GM23338 (cell line): ENCODE measurements at regions not wholly inside any gene's neighbourhood (a gene's known extent, or its start where the extent isn't known, plus 50 kb on each side); places are given as distances from the start of the nearest gene placed in this dataset.

Experiments used
- REST ChIP-seq: IDR thresholded peaks from one replicate; pipeline ENCODE4 v1.6.1; 2018; ENCODE audit warnings: antibody characterized with exemption; ENCODE audit not compliant: unreplicated experiment
- TF ChIP-seq, protein P1 (sequence below): fragments of 250-450 bp; sonication (Bioruptor Pico); IDR thresholded peaks from 2 replicates; pipeline ENCODE4 v1.5.0; 2020; ENCODE audit warnings: mild to moderate bottlenecking, moderate library complexity
- TF ChIP-seq, protein P2 (sequence below), 2 experiments: fragments of 200-600 bp in 1 of 2; sonication (generic) in 1 of 2; conservative IDR thresholded peaks; 2 replicates each; pipeline versions ENCODE4 v1.5.1 to v1.6.1; 2016 to 2017; ENCODE audit warnings: antibody characterized with exemption in 2 of 2, low read depth in 2 of 2, mild to moderate bottlenecking in 2 of 2, moderate library complexity in 1 of 2

DNA sequence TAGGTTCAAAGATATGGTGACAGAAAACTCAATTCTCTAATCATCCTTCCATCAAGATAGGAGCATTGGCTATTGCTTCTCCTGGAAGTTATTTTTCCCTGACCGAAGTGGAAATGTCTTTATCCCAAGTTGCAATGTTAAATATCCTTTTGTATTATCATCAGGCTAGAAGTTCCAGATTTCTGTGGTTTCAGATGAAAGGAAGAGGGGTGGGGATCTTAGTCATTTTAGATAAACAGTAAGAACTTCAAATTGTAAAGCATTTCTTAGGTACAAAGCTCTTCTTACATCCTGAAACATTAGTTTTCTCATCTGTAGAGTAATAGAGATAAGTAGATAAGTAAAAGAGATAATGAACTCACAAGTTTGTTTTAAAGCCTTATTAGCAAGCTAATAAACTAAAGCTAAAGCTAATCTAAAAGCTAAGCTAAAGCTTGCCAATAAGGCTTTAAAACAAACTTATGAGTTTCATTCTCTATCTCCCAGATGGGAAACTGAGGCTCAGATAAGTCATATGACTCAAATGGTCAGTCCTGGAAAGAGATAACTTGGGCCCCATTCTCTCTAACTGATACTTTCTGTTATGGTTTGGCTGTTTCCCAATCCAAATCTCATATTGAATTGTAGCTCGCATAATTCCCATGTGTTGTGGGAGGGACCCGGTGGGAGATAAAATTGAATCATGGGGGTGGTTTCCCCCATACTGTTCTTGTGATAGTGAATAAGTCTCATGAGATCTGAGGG is 99.2 kb upstream of the KCNK2 start (continued):
- TF ChIP-seq, protein P1, sequence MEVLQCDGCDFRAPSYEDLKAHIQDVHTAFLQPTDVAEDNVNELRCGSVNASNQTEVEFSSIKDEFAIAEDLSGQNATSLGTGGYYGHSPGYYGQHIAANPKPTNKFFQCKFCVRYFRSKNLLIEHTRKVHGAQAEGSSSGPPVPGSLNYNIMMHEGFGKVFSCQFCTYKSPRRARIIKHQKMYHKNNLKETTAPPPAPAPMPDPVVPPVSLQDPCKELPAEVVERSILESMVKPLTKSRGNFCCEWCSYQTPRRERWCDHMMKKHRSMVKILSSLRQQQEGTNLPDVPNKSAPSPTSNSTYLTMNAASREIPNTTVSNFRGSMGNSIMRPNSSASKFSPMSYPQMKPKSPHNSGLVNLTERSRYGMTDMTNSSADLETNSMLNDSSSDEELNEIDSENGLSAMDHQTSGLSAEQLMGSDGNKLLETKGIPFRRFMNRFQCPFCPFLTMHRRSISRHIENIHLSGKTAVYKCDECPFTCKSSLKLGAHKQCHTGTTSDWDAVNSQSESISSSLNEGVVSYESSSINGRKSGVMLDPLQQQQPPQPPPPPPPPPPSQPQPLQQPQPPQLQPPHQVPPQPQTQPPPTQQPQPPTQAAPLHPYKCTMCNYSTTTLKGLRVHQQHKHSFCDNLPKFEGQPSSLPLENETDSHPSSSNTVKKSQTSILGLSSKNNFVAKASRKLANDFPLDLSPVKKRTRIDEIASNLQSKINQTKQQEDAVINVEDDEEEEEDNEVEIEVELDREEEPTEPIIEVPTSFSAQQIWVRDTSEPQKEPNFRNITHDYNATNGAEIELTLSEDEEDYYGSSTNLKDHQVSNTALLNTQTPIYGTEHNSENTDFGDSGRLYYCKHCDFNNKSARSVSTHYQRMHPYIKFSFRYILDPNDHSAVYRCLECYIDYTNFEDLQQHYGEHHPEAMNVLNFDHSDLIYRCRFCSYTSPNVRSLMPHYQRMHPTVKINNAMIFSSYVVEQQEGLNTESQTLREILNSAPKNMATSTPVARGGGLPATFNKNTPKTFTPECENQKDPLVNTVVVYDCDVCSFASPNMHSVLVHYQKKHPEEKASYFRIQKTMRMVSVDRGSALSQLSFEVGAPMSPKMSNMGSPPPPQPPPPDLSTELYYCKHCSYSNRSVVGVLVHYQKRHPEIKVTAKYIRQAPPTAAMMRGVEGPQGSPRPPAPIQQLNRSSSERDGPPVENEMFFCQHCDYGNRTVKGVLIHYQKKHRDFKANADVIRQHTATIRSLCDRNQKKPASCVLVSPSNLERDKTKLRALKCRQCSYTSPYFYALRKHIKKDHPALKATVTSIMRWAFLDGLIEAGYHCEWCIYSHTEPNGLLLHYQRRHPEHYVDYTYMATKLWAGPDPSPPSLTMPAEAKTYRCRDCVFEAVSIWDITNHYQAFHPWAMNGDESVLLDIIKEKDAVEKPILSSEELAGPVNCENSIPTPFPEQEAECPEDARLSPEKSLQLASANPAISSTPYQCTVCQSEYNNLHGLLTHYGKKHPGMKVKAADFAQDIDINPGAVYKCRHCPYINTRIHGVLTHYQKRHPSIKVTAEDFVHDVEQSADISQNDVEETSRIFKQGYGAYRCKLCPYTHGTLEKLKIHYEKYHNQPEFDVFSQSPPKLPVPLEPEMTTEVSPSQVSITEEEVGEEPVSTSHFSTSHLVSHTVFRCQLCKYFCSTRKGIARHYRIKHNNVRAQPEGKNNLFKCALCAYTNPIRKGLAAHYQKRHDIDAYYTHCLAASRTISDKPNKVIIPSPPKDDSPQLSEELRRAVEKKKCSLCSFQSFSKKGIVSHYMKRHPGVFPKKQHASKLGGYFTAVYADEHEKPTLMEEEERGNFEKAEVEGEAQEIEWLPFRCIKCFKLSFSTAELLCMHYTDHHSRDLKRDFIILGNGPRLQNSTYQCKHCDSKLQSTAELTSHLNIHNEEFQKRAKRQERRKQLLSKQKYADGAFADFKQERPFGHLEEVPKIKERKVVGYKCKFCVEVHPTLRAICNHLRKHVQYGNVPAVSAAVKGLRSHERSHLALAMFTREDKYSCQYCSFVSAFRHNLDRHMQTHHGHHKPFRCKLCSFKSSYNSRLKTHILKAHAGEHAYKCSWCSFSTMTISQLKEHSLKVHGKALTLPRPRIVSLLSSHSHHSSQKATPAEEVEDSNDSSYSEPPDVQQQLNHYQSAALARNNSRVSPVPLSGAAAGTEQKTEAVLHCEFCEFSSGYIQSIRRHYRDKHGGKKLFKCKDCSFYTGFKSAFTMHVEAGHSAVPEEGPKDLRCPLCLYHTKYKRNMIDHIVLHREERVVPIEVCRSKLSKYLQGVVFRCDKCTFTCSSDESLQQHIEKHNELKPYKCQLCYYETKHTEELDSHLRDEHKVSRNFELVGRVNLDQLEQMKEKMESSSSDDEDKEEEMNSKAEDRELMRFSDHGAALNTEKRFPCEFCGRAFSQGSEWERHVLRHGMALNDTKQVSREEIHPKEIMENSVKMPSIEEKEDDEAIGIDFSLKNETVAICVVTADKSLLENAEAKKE (CRISPR knock-in tag): no peak
- TF ChIP-seq, protein P2, sequence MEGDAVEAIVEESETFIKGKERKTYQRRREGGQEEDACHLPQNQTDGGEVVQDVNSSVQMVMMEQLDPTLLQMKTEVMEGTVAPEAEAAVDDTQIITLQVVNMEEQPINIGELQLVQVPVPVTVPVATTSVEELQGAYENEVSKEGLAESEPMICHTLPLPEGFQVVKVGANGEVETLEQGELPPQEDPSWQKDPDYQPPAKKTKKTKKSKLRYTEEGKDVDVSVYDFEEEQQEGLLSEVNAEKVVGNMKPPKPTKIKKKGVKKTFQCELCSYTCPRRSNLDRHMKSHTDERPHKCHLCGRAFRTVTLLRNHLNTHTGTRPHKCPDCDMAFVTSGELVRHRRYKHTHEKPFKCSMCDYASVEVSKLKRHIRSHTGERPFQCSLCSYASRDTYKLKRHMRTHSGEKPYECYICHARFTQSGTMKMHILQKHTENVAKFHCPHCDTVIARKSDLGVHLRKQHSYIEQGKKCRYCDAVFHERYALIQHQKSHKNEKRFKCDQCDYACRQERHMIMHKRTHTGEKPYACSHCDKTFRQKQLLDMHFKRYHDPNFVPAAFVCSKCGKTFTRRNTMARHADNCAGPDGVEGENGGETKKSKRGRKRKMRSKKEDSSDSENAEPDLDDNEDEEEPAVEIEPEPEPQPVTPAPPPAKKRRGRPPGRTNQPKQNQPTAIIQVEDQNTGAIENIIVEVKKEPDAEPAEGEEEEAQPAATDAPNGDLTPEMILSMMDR (conservative IDR thresholded peaks at IDR 0.05; ENCODE audit: low read depth in 2 of 2): no peak
- no peak for TF ChIP-seq REST
